GM19438 (cell line): ENCODE measurements at regions not wholly inside any gene's neighbourhood (a gene's known extent, or its start where the extent isn't known, plus 50 kb on each side); places are given as distances from the start of the nearest gene placed in this dataset.

Source experiments
- ATAC-seq: cut with Tn5 transposase; IDR thresholded peaks from one replicate; pipeline ENCODE4 v1.9.1; 2021; ENCODE audit warnings: low read depth; ENCODE audit not compliant: unreplicated experiment

- ATAC-seq = no peak
Measured at GRCh38 chr9:18330401-18331309, 143.3 kb upstream of the ADAMTSL1 start.

GRCh38 chr9:18331310-18331684, 142.7 kb upstream of the ADAMTSL1 start:
- ATAC-seq = no peak

- no peak for ATAC-seq
Measured at GRCh38 chr9:18331808-18332209, 142.1 kb upstream of the ADAMTSL1 start.

GRCh38 chr9:18333157-18333556, 140.8 kb upstream of the ADAMTSL1 start:
- no peak for ATAC-seq

GRCh38 chr9:18335825-18336224, 138.1 kb upstream of the ADAMTSL1 start:
- no peak for ATAC-seq

GRCh38 chr9:18338042-18338441, 135.9 kb upstream of the ADAMTSL1 start:
- ATAC-seq = no peak

- no peak for ATAC-seq
Measured at GRCh38 chr9:18343784-18344183, 130.2 kb upstream of the ADAMTSL1 start.

- ATAC-seq = no peak
Measured at GRCh38 chr9:18346745-18347144, 127.2 kb upstream of the ADAMTSL1 start.

GRCh38 chr9:18347386-18348082, 126.4 kb upstream of the ADAMTSL1 start:
- ATAC-seq = no peak

GRCh38 chr9:18348083-18348475, 125.9 kb upstream of the ADAMTSL1 start:
- no peak for ATAC-seq

GRCh38 chr9:18349530-18349929, 124.4 kb upstream of the ADAMTSL1 start:
- ATAC-seq = no peak

- no peak for ATAC-seq
Measured at GRCh38 chr9:18350036-18350435, 123.9 kb upstream of the ADAMTSL1 start.

- no peak for ATAC-seq
Measured at GRCh38 chr9:18350995-18351595, 122.9 kb upstream of the ADAMTSL1 start.

GRCh38 chr9:18352711-18353110, 121.2 kb upstream of the ADAMTSL1 start:
- no peak for ATAC-seq

GRCh38 chr9:18353473-18353872, 120.5 kb upstream of the ADAMTSL1 start:
- no peak for ATAC-seq

- no peak for ATAC-seq
Measured at GRCh38 chr9:18357321-18357720, 116.6 kb upstream of the ADAMTSL1 start.

GRCh38 chr9:18358325-18358724, 115.6 kb upstream of the ADAMTSL1 start:
- ATAC-seq = no peak

GRCh38 chr9:18359335-18359734, 114.6 kb upstream of the ADAMTSL1 start:
- no peak for ATAC-seq

GRCh38 chr9:18360005-18360404, 113.9 kb upstream of the ADAMTSL1 start:
- ATAC-seq = no peak

- no peak for ATAC-seq
Measured at GRCh38 chr9:18361646-18362045, 112.3 kb upstream of the ADAMTSL1 start.

- no peak for ATAC-seq
Measured at GRCh38 chr9:18362166-18362565, 111.8 kb upstream of the ADAMTSL1 start.
